ENCODE measurements at regions not wholly inside any gene's neighbourhood (a gene's known extent, or its start where the extent isn't known, plus 50 kb on each side); places are given as distances from the start of the nearest gene placed in this dataset.

- no peak for DNase-seq (ENCODE audit: low read depth)
- no peak overlapping the region for H3K4me3 ChIP-seq (ENCODE audit: control insufficient read depth, low read depth, low read length)
- TF ChIP-seq, protein P1, sequence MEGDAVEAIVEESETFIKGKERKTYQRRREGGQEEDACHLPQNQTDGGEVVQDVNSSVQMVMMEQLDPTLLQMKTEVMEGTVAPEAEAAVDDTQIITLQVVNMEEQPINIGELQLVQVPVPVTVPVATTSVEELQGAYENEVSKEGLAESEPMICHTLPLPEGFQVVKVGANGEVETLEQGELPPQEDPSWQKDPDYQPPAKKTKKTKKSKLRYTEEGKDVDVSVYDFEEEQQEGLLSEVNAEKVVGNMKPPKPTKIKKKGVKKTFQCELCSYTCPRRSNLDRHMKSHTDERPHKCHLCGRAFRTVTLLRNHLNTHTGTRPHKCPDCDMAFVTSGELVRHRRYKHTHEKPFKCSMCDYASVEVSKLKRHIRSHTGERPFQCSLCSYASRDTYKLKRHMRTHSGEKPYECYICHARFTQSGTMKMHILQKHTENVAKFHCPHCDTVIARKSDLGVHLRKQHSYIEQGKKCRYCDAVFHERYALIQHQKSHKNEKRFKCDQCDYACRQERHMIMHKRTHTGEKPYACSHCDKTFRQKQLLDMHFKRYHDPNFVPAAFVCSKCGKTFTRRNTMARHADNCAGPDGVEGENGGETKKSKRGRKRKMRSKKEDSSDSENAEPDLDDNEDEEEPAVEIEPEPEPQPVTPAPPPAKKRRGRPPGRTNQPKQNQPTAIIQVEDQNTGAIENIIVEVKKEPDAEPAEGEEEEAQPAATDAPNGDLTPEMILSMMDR (IDR thresholded peaks at IDR 0.05; ENCODE audit: control insufficient read depth, insufficient read depth, low read depth, low read length, missing control alignments), result no peak
Observed at GRCh38 chr15:61598655-61599054, 369.6 kb upstream of the RORA start.

DNA sequence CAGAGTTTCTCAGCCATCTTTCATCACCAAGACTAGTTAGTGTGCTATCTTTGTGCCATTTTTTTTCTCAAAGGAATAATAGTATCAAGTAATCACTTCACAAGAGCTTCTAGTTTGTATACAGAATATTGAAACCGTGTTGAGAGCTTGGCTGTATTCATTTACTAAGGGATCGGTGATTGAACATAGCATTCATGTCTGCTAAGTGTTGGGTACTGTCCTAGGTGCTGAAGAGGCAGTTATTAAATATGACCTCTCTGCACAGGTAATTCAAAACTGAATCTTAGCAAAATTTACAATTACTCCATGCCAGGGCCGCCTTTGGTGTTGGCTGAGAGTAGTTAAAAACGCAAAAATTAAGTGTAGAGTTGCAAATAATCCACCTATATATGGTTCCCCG is 355.3 kb upstream of the RORA start:
- no peak for DNase-seq (ENCODE audit: low read depth)
- TF ChIP-seq, protein P1 (IDR thresholded peaks at IDR 0.05; ENCODE audit: control insufficient read depth, insufficient read depth, low read depth, low read length, missing control alignments), result no peak
- H3K4me3 ChIP-seq (ENCODE audit: control insufficient read depth, low read depth, low read length), result no peak overlapping the region

DNA sequence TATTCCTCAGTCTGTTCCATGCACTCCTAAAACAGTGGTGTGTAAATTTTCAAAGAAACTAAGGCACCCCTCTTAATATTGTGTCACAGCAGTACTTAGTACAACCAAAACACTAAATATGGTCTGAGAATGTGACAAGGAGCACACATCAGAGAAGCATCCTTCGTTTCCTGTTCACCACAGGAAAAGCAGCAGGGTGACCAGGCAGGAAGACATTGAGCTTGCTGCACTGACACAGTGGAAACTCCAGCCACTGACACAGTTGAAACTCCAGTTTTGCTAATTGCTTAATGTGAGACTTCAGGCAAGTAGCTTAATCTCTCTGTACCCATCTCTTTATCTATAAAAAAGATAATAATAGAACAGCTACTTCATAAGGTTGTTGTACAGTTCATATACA is 353.0 kb upstream of the RORA start:
- no peak overlapping the region for H3K4me3 ChIP-seq (ENCODE audit: control insufficient read depth, low read depth, low read length)
- no peak for DNase-seq (ENCODE audit: low read depth)

DNA sequence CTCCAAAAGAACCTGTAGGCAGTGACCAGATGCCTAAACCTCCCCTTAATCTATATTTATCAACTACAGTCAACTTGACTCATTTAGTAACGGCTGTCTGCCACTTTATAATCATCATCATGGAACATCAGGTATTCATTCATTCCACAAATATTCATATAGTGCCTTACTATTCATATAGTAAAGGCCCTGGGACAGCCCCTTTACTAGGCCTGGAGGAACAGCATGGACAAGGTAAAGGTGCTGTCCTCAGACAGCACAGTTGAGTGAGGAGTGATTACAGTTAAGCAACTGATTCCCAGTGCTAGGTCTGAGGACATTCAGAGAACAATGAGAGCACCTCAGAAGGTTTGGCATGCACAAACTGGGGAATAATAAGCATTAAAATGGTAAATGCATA is 346.5 kb upstream of the RORA start:
- TF ChIP-seq, protein P1 (IDR thresholded peaks at IDR 0.05; ENCODE audit: control insufficient read depth, insufficient read depth, low read depth, low read length, missing control alignments), result no peak
- DNase-seq (ENCODE audit: low read depth), result no peak
- no peak overlapping the region for H3K4me3 ChIP-seq (ENCODE audit: control insufficient read depth, low read depth, low read length)

More for the DNA sequence above, 353.0 kb upstream of the RORA start:
- TF ChIP-seq, protein P1 (IDR thresholded peaks at IDR 0.05; ENCODE audit: control insufficient read depth, insufficient read depth, low read depth, low read length, missing control alignments), result no peak

GRCh38 chr15:61571026-61571425 is 341.9 kb upstream of the RORA start:
- TF ChIP-seq, protein P1 (IDR thresholded peaks at IDR 0.05; ENCODE audit: control insufficient read depth, insufficient read depth, low read depth, low read length, missing control alignments), result no peak
- no peak overlapping the region for H3K4me3 ChIP-seq (ENCODE audit: control insufficient read depth, low read depth, low read length)
- DNase-seq (ENCODE audit: low read depth), result no peak

- TF ChIP-seq, protein P1 (IDR thresholded peaks at IDR 0.05; ENCODE audit: control insufficient read depth, insufficient read depth, low read depth, low read length, missing control alignments), result no peak
- DNase-seq (ENCODE audit: low read depth), result no peak
- H3K4me3 ChIP-seq (ENCODE audit: control insufficient read depth, low read depth, low read length), result no peak overlapping the region
Observed at GRCh38 chr15:61564785-61565184, 335.7 kb upstream of the RORA start.

All from AG09309 (cell line).